A673 (cell line): ENCODE measurements at regions not wholly inside any gene's neighbourhood (a gene's known extent, or its start where the extent isn't known, plus 50 kb on each side); places are given as distances from the start of the nearest gene placed in this dataset.
"Not testable (repeated sequence)": the region's sequence is repeated elsewhere in the genome, so short reads cannot be mapped to it uniquely, and the experiment has no call there.

Experiments used
- EZH2 ChIP-seq: fragments of 200-600 bp; sonication (generic); IDR thresholded peaks from 2 replicates; pipeline ENCODE4 v1.6.1; 2017; ENCODE audit warnings: borderline replicate concordance, low read depth, mild to moderate bottlenecking, mixed read lengths, antibody characterized with exemption, low read length; ENCODE audit not compliant: poor library complexity, severe bottlenecking
- TF ChIP-seq, protein P1 (sequence below): fragments of 300-800, 200-600 bp; sonication (generic); conservative IDR thresholded peaks from 2 replicates; pipeline ENCODE4 v1.5.1; 2017; ENCODE audit warnings: low read depth, mild to moderate bottlenecking, antibody characterized with exemption, low read length, moderate library complexity, mixed read lengths

DNA sequence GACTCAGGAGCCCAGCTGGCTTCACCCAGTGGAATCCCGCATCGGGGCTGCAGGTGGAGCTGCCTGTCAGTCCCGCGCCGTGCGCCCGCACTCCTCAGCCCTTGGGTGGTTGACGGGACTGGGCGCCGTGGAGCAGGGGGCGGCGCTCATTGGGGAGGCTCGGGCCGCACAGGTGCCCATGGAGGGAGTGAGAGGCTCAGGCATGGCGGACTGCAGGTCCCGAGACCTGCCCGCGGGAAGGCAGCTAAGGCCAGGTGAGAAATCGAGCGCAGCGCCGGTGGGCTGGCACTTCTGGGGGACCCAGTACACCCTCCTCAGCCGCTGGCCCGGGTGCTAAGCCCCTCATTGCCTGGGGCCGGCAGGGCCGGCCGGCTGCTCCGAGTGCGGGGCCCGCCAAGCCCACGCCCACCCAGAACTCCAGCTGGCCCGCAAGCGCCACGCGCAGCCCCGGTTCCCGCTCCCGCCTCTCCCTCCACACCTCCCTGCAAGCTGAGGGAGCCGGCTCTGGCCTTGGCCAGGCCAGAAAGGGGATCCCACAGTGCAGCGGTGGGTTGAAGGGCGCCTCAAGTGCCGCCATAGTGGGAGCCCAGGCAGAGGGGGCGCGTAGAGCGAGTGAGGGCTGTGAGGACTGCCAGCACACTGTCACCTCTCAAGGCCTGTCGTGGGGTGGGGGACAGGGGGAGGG lies 314.6 kb upstream of the MAGI2 start:
- TF ChIP-seq, protein P1, sequence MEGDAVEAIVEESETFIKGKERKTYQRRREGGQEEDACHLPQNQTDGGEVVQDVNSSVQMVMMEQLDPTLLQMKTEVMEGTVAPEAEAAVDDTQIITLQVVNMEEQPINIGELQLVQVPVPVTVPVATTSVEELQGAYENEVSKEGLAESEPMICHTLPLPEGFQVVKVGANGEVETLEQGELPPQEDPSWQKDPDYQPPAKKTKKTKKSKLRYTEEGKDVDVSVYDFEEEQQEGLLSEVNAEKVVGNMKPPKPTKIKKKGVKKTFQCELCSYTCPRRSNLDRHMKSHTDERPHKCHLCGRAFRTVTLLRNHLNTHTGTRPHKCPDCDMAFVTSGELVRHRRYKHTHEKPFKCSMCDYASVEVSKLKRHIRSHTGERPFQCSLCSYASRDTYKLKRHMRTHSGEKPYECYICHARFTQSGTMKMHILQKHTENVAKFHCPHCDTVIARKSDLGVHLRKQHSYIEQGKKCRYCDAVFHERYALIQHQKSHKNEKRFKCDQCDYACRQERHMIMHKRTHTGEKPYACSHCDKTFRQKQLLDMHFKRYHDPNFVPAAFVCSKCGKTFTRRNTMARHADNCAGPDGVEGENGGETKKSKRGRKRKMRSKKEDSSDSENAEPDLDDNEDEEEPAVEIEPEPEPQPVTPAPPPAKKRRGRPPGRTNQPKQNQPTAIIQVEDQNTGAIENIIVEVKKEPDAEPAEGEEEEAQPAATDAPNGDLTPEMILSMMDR: not testable (repeated sequence)
- TF ChIP-seq EZH2: not testable (repeated sequence)
